GM03348 (cell line): ENCODE measurements at regions not wholly inside any gene's neighbourhood (a gene's known extent, or its start where the extent isn't known, plus 50 kb on each side); places are given as distances from the start of the nearest gene placed in this dataset.
"Not testable (repeated sequence)": the region's sequence is repeated elsewhere in the genome, so short reads cannot be mapped to it uniquely, and the experiment has no call there.

ENCODE experiments used
- DNase-seq: peaks from one replicate; pipeline ENCODE4 v3.0.0; 2012; ENCODE audit warnings: low spot score

DNA sequence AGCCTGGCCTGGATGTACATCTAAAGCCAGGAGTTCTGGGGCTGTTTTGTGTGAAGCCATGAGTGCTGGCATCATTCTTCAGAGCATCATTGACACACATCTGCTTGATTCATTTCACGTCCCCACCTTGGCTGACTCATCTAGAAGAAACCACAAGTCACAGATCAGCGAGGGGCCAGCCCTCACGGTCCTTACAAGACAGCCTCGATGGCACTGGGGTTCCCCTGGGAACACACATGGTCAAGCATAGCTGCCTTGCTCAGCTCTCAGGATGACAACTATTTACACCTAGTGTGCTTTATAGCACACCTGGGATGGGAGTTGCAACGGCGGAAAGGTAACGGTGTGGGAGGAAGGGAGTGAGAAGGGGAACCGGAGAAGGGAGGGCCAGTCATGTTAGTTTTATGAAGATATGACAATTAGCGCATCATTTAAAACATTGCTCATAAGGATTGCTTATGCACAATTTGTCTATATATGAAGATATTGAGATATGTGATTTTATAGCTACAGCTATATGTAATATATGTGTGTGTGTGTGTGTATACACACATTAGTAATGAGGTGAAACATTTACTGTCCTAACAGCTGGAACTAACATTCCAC is 227.1 kb downstream of the RPLP1 start:
- DNase-seq: no peak

- DNase-seq: not testable (repeated sequence)
These were observed 232.2 kb downstream of the RPLP1 start for GRCh38 chr15:69684823-69685222.

- DNase-seq: no peak
These were observed 233.2 kb downstream of the RPLP1 start for GRCh38 chr15:69685512-69686452.

DNA sequence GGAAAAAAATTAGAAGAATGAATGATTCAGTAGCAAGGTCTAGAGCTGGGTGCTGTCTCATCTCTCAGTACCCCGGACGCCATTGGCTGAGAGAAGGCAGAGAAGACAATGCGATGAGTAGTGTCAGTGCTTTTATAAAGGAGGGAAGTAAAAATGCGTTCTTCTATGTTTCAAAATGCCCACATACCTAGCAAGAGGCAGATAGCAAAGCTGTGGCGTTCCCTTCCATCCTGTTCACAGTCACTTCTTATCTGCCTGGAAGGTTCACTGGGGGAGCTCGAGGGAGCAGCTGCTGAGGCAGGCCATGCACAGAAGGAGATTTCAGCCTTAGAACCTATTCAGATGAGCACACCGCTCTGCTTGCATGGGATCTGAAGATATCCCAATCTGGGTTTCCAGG is 234.0 kb downstream of the RPLP1 start:
- no peak for DNase-seq

GRCh38 chr15:69689133-69689532 is 236.5 kb downstream of the RPLP1 start:
- DNase-seq: no peak

GRCh38 chr15:69691307-69692015 is 238.8 kb downstream of the RPLP1 start:
- no peak for DNase-seq

- DNase-seq: no peak
These were observed 239.7 kb downstream of the RPLP1 start for GRCh38 chr15:69692342-69692741.

GRCh38 chr15:69693059-69693458 is 240.4 kb downstream of the RPLP1 start:
- DNase-seq: no peak

DNA sequence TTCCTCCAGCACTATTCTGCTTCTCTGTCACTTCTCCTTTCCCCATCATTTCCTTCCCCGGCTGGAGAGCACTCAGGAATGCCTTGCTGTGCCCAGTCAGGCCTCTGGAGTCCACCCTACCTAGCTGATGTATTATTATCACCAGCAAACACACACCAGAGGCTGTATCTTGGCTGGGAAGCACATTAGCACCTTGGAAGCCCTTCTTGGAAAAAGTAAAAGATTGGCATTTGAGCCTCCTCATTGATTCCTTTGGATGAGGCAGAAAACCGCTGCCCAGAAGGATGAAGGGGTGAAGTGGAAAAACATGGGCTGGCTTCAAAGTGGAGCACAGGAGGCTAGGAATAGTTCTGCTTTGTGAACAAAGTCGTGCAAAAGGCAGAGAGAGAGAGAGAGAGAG is 244.3 kb downstream of the RPLP1 start:
- no peak for DNase-seq

GRCh38 chr15:69697916-69698315 is 245.3 kb downstream of the RPLP1 start:
- DNase-seq: no peak

DNA sequence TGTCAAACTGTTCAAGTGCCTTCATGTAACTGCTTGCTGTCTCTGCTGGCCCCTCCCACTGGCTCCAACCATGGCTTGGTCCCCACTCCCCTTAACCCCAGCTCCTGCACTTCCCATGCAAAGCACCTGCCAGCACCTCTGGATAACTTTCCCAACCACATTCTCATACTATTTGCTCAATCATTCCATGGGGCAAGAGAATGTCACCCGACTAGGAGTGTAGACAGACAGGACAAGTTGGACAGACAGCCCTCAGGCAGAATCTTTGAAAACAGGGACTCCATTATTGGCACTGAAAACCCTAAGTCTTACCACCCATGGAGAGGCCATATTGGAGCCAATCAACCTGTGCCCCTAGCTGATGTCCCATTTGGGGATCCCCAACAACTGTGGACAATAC is 246.5 kb downstream of the RPLP1 start:
- DNase-seq: no peak

- DNase-seq: no peak
These were observed 247.8 kb downstream of the RPLP1 start for GRCh38 chr15:69700380-69700779.

GRCh38 chr15:69701198-69701597 is 248.6 kb downstream of the RPLP1 start:
- no peak for DNase-seq

GRCh38 chr15:69703532-69704187 is 251.0 kb downstream of the RPLP1 start:
- DNase-seq: no peak

- no peak for DNase-seq
These were observed 251.6 kb downstream of the RPLP1 start for GRCh38 chr15:69704229-69704628.

DNA sequence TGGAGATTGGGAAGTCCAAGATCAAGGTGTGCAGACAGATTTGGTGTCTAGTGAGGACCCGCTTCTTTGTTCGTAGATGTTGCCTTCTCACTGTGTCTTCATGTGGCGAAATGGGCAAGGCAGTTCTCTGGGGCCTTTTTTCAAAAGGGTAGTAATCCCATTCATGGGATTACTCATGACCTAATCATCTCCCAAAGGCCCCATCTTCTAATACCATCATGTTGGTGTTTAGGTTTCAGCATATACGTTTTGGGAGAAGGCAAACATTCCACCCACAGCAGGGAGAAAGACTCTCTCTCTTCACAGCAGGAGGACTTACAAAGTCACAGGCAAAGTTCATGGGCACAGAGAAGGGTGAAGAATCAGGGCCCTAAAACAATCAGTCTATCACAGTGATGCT is 252.1 kb downstream of the RPLP1 start:
- DNase-seq: no peak

DNA sequence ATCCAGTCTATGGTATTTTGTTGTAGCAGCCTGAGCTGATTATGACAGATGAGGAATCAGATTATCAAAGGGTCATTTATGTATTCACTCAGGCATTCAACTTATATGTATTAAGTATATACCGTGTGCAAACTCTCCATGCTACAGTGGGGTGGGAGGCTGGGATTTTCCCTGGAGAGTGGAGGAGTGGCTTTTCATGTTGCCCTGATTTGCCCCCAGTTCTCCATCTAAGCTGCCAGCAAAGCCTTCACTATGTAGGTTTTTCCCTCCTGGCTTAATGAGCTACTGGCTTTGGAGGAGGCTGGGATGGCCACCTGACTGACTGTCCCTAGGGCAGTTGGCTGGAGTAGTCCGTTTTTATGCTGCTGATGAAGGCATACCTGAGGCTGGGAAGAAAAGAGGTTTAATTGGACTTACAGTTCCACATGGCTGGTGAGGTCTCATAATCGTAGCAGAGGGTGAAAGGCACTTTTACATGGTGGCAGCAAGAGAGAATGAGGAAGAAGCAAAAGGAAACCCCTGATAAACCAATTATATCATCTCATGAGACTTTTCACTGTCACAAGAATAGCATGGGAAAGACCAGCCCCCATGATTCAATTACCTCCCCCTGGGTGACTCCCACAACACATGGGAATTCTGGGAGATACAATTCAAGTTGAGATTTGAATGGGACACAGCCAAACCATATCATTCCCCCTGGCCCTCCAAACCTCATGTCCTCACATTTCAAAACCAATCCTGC is 253.9 kb downstream of the RPLP1 start:
- DNase-seq: no peak

GRCh38 chr15:69707241-69707640 is 254.6 kb downstream of the RPLP1 start:
- DNase-seq: not testable (repeated sequence)

GRCh38 chr15:69708436-69709122 is 256.0 kb downstream of the RPLP1 start:
- DNase-seq: not testable (repeated sequence)

- no peak for DNase-seq
These were observed 260.4 kb downstream of the RPLP1 start for GRCh38 chr15:69712991-69713390.
